GM12892 (cell line): ENCODE measurements at regions not wholly inside any gene's neighbourhood (a gene's known extent, or its start where the extent isn't known, plus 50 kb on each side); places are given as distances from the start of the nearest gene placed in this dataset.

Experiments
- POLR2AphosphoS5 ChIP-seq: IDR thresholded peaks from 2 replicates; pipeline ENCODE4 v1.6.1; 2011; ENCODE audit warnings: low read depth, low read length, control low read depth
- TAF1 ChIP-seq: IDR thresholded peaks from 2 replicates; pipeline ENCODE4 v1.6.1; 2011; ENCODE audit warnings: low read depth, mild to moderate bottlenecking, control low read depth, low read length, borderline replicate concordance

DNA sequence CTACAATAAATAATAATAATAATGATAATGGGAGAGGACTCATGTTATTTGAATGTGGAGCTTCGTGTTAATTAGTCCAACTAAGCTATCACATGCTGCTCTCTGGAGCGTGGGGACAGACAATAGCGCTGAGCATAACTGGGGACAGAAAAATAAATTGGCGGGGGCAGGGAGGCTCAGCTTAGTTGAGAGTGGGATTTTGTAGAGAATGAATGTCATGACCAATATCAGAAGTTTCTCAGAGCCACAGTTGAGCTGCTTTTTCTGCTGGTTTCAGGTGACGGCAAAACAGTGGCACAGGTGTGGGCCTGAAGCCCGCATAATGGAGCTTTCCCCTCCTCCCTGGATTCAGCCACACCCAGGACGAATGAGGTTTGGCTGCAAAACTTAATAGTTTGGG is 111.1 kb upstream of the CAB39 start:
- TF ChIP-seq TAF1 (no peak), POLR2AphosphoS5 (no peak)
